ENCODE measurements at regions not wholly inside any gene's neighbourhood (a gene's known extent, or its start where the extent isn't known, plus 50 kb on each side); places are given as distances from the start of the nearest gene placed in this dataset.

GRCh38 chr10:131834152-131834810, 66.5 kb upstream of the PPP2R2D start:
- TF ChIP-seq, protein P1, sequence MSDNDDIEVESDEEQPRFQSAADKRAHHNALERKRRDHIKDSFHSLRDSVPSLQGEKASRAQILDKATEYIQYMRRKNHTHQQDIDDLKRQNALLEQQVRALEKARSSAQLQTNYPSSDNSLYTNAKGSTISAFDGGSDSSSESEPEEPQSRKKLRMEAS (IDR thresholded peaks at IDR 0.05): no peak
- TF ChIP-seq, protein P2, sequence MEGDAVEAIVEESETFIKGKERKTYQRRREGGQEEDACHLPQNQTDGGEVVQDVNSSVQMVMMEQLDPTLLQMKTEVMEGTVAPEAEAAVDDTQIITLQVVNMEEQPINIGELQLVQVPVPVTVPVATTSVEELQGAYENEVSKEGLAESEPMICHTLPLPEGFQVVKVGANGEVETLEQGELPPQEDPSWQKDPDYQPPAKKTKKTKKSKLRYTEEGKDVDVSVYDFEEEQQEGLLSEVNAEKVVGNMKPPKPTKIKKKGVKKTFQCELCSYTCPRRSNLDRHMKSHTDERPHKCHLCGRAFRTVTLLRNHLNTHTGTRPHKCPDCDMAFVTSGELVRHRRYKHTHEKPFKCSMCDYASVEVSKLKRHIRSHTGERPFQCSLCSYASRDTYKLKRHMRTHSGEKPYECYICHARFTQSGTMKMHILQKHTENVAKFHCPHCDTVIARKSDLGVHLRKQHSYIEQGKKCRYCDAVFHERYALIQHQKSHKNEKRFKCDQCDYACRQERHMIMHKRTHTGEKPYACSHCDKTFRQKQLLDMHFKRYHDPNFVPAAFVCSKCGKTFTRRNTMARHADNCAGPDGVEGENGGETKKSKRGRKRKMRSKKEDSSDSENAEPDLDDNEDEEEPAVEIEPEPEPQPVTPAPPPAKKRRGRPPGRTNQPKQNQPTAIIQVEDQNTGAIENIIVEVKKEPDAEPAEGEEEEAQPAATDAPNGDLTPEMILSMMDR (IDR thresholded peaks at IDR 0.05): no peak
- TF ChIP-seq, protein P3, sequence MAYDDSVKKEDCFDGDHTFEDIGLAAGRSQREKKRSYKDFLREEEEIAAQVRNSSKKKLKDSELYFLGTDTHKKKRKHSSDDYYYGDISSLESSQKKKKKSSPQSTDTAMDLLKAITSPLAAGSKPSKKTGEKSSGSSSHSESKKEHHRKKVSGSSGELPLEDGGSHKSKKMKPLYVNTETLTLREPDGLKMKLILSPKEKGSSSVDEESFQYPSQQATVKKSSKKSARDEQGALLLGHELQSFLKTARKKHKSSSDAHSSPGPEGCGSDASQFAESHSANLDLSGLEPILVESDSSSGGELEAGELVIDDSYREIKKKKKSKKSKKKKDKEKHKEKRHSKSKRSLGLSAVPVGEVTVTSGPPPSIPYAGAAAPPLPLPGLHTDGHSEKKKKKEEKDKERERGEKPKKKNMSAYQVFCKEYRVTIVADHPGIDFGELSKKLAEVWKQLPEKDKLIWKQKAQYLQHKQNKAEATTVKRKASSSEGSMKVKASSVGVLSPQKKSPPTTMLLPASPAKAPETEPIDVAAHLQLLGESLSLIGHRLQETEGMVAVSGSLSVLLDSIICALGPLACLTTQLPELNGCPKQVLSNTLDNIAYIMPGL (CRISPR knock-in tag; IDR thresholded peaks at IDR 0.05; ENCODE audit: borderline replicate concordance): no peak
- TF ChIP-seq NR3C1 (IDR thresholded peaks at IDR 0.05) (no peak), POLR2A (IDR thresholded peaks at IDR 0.05; ENCODE audit: low read length) (no peak), ELK1 (IDR thresholded peaks at IDR 0.05; ENCODE audit: low read depth, low read length) (no peak), MYC (IDR thresholded peaks at IDR 0.05; ENCODE audit: borderline replicate concordance, low read length) (no peak), EP300 (IDR thresholded peaks at IDR 0.05) (no peak), ESRRA (IDR thresholded peaks at IDR 0.05; ENCODE audit: borderline replicate concordance, low read length) (no peak), RAD21 (conservative IDR thresholded peaks at IDR 0.05 in 1 of 2, IDR thresholded peaks at IDR 0.05 in 1 of 2) (no peak), JUN (IDR thresholded peaks at IDR 0.05) (no peak), ZNF302 (CRISPR knock-in tag; IDR thresholded peaks at IDR 0.05) (no peak), CEBPB (IDR thresholded peaks at IDR 0.05) (no peak)
- TF ChIP-seq, protein P4, sequence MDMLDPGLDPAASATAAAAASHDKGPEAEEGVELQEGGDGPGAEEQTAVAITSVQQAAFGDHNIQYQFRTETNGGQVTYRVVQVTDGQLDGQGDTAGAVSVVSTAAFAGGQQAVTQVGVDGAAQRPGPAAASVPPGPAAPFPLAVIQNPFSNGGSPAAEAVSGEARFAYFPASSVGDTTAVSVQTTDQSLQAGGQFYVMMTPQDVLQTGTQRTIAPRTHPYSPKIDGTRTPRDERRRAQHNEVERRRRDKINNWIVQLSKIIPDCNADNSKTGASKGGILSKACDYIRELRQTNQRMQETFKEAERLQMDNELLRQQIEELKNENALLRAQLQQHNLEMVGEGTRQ (IDR thresholded peaks at IDR 0.05): no peak
